Motor neuron (in vitro differentiated cells): ENCODE measurements at regions not wholly inside any gene's neighbourhood (a gene's known extent, or its start where the extent isn't known, plus 50 kb on each side); places are given as distances from the start of the nearest gene placed in this dataset.
"Not testable (repeated sequence)": the region's sequence is repeated elsewhere in the genome, so short reads cannot be mapped to it uniquely, and the experiment has no call there.

ENCODE experiments used
- ATAC-seq, 8 experiments: fragments of 200-7000 bp; cut with Tn5 transposase; replicated peaks in 6 of 8; 2 replicates each; pipeline ENCODE4 v1.8.0; 2021; ENCODE audit warnings: mild to moderate bottlenecking in 8 of 8, moderate library complexity in 8 of 8
- H3K27ac ChIP-seq, 2 donors: fragments of 250-450 bp; sonication (Bioruptor Pico); 2 replicates each; pipeline ENCODE4 v1.9.0; 2021; ENCODE audit warnings: antibody characterized with exemption in 2 of 2, mild to moderate bottlenecking in 2 of 2, moderate library complexity in 1 of 2
- H3K4me1 ChIP-seq, 2 donors: fragments of 250-450 bp; sonication (Bioruptor Pico); replicated peaks in 1 of 2; 2 replicates each; pipeline ENCODE4 v1.6.1; 2021; ENCODE audit warnings: antibody characterized with exemption in 2 of 2, mild to moderate bottlenecking in 2 of 2, moderate library complexity in 1 of 2
- H3K4me3 ChIP-seq, 5 donors: fragments of 250-450 bp; sonication (Bioruptor Pico); 2 replicates each; pipeline ENCODE4 v1.9.0; 2021; ENCODE audit warnings: antibody characterized with exemption in 5 of 5, mild to moderate bottlenecking in 5 of 5, moderate library complexity in 4 of 5
- WGBS, 10 experiments: fragments of 450-650 bp; shearing (Covaris generic); methylation state at CpG; one replicate each; pipeline ENCODE4 v1.0.0; 2022; 5-methylcytosine and 5-hydroxymethylcytosine counted together
- in situ Hi-C, 9 experiments: fragments of 400-800 bp; cut with MboI; loops; one replicate each; pipeline ENCODE4 v1.15.0; 2021; ENCODE audit warnings: low sequenced_read_pairs in 9 of 9, low pct_unique_long_range_greater_than_20kb in 2 of 9; ENCODE audit not compliant: unreplicated experiment in 9 of 9

DNA sequence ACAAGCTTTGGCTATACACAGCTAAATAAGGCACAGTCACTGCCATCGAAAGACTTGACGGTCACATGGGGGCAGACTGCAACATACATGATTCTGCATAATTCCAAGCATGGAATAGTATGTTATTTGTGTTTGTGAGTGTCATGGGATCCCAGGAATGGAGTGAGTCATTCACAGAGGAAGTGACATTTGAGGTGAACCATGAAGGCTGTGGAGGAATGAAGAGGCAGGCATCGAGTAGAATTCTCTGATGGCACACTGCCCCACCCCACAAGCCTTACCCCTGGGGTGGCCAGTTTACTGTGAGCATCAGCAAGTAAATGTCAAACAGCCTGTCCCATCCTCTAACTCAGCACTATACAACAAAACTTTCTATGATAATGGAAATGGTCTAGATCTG lies 619.7 kb downstream of the MID1IP1 start:
- in situ Hi-C loops: no loop called here
- peak in 5 of 8 experiments; percentile 27 to 56 (median 32) for ATAC-seq
- peaks cover 17 to 36% of the 10 kb centered on the region in 2 donors for H3K4me1 ChIP-seq
- WGBS, 10 experiments: 13 to 100% (median 89%) methylated on average over 1 to 3 of the region's 3 CpGs; no CpG with 5 or more reads in 7 of the 10 experiments
- no peak overlapping the region for H3K4me3 ChIP-seq
- no peak overlapping the region for H3K27ac ChIP-seq

DNA sequence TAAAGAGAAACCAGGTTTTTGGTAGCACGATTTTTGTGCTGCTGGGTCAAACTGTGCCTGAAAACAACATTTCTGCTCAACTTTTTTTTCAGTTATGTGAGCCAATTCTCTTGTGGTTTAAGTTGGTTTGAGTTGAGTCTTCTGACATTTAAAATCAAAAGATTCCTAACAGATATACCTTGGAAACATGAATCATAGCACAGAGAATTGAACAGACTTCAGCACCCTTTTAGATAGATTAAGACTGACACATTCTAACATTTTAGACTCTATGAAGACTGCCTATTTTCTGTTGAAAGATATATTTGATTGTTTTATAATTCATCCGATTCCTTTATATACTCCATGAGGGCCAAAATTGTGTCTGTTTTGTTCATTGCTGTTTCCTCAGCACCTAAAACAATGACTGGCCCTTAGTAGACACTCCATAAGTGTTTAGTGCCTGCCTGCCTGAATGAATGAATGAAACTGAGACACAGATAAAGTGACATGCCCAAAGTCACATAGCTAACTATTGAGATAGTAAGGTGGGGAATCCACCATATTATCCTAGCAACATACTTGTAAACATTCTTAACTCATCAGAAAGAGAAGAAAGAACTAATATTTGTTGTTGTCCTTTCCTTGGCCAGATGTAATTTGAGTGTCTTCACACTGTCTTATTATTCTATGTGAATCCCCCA lies 624.0 kb downstream of the MID1IP1 start:
- no peak overlapping the region for H3K27ac ChIP-seq
- no peak for ATAC-seq
- 0 to 80% (median 53%) methylated on average over 1 to 2 of the region's 2 CpGs; no CpG with 5 or more reads in 6 of the 10 experiments for WGBS, 10 experiments
- peaks cover 4 to 13% of the 10 kb centered on the region in 2 donors for H3K4me1 ChIP-seq
- no peak overlapping the region for H3K4me3 ChIP-seq
- in situ Hi-C loops: no loop called here

DNA sequence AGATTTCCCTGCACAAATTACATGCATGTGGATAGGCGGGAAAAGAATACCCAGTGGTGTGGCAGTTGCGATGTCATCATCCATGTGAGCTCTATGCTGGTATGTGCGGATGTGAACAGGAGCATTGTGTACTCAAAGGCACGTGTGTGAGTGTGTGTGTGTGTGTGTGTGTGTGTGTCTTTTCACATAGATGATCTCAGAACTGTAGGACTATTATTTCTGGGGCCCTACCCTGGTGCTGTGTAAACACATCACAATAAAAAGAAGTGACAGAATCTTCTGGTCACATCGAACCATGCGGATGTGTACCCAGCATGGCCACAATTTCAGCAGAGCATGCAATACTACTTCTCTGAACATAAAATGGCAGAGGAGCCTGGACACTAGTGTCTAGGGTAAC lies 624.8 kb downstream of the MID1IP1 start:
- H3K27ac ChIP-seq: no peak overlapping the region
- H3K4me1 ChIP-seq: peaks cover 4 to 6% of the 10 kb centered on the region in 2 donors
- in situ Hi-C loops: no loop called here
- no peak overlapping the region for H3K4me3 ChIP-seq
- peak in 5 of 8 experiments; percentile 27 to 71 (median 32) for ATAC-seq
- 63 to 100% (median 100%) methylated on average over 1 to 4 of the region's 6 CpGs; no CpG with 5 or more reads in 6 of the 10 experiments for WGBS, 10 experiments

DNA sequence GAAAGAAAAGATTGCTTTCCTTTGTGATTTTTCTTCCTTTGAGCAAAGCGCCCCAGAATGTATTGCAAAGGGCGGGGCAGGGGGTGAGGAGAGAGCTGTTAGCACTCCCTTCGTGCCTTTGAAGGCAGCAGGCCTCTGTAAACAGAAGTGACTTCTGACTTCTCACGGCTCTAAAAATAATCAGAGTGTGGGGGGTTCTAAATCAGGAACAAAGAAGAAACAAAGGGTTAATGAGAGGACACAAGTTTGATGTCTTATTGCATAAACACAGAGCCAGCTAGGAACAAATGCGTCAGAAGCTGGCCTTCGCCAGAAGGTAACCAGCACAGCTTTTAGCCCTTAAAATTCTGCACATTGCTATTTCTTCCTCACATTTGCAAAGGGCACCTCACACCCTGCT lies 626.2 kb downstream of the MID1IP1 start:
- H3K4me3 ChIP-seq: no peak overlapping the region
- peaks cover 4 to 6% of the 10 kb centered on the region in 2 donors for H3K4me1 ChIP-seq
- peak in 5 of 8 experiments; percentile 42 to 62 (median 51) for ATAC-seq
- no peak overlapping the region for H3K27ac ChIP-seq
- 8 to 20% (median 18%) methylated on average over 1 to 5 of the region's 6 CpGs; no CpG with 5 or more reads in 6 of the 10 experiments for WGBS, 10 experiments
- in situ Hi-C loops: no loop called here

DNA sequence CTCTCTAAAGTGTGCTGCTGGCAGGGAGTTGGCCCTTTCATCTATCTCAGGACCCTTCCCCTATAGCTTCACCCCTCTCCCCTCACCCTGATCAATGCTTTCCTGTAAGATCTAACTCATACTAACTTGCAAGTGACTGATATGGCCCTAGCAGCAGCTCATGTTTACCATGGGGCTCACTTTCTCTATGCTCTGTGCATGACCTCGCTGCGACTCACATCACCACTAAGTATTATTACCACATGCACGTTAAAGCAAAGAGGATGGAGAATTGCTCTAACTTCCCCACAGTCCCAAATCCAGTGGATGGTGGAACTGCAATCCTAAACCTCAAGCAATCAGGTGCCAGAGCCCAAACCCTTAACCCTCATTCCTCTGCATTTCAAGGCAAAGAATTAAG lies 626.6 kb downstream of the MID1IP1 start:
- no CpG with 5 or more reads among the region's 3 CpGs for WGBS, 10 experiments
- Histone ChIP-seq H3K4me1 (peaks cover 4 to 6% of the 10 kb centered on the region in 2 donors), H3K27ac (no peak overlapping the region), H3K4me3 (no peak overlapping the region)
- peak in 5 of 8 experiments; percentile 54 to 75 (median 72) for ATAC-seq
- in situ Hi-C loops: no loop called here

DNA sequence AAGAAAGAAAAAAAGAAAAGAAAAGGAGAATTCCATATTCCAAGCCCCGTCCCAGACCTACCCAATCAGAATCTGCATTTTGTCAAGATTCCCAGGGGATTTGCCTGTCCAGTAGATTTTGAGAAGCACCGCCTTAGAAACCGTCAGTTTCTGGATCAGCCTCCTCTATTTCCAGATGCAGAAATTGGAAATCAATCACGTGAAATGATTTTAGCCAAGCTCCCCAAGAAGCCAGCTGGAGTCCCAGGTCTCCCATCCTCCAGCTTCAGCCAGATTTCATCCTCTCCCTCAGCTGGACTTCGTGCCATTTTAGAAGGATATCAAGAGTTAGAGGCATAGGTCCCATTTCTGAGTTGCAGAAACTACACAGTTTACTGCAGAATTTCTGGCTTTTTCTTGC lies 629.3 kb downstream of the MID1IP1 start:
- no peak for ATAC-seq
- Histone ChIP-seq H3K4me3 (no peak overlapping the region), H3K27ac (no peak overlapping the region), H3K4me1 (peaks cover 4 to 6% of the 10 kb centered on the region in 2 donors)
- in situ Hi-C loops: no loop called here
- 65 to 94% (median 76%) methylated on average over 1 to 5 of the region's 5 CpGs; no CpG with 5 or more reads in 6 of the 10 experiments for WGBS, 10 experiments

DNA sequence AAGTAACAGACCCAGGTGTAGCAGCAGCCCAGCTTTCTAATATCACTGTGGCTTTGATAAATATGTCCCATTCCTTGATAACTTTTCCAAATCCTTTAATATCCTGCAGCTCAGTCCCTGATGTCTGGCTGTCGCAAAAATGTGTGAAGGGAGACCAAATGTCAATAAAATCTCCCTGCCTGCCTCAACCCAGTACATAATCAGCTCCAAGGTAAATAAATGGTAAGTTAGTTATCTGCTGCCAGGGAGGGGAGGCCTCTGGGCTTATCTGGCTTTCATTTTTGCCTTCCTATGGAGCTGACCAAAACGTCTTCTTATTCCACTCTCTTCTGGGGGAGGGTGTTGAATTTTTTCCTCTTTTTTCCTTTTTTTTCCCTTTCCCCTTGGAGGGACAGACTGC lies 630.6 kb downstream of the MID1IP1 start:
- in situ Hi-C loops: no loop called here
- H3K27ac ChIP-seq: no peak overlapping the region
- ATAC-seq: peak in 1 of 8 experiments; percentile 14
- H3K4me3 ChIP-seq: no peak overlapping the region
- peaks cover 4 to 6% of the 10 kb centered on the region in 2 donors for H3K4me1 ChIP-seq
- WGBS, 10 experiments: 15 to 80% (median 19%) methylated on average over 1 to 2 of the region's 2 CpGs; no CpG with 5 or more reads in 7 of the 10 experiments

DNA sequence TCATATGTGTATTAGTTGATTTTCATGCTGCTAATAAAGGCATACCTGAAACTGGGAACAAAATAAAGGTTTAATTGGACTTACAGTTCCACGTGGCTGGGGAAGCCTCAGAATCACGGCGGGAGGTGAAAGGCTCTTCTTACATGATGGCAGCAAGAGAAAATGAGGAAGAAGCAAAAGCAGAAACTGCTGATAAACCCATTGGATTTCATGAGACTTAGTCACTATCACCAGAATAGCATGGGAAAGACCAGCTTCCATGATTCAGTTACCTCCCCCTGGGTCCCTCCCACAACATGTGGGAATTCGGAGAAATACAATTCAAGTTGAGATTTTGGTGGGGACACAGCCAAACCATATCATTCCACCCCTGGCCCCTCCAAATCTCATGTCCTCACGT lies 633.4 kb downstream of the MID1IP1 start:
- 0 to 60% (median 50%) methylated on average over 1 of the region's 5 CpGs; no CpG with 5 or more reads in 7 of the 10 experiments for WGBS, 10 experiments
- H3K4me3 ChIP-seq, in situ Hi-C loops, H3K27ac ChIP-seq, ATAC-seq: not testable (repeated sequence)
- peaks cover 13% of the 10 kb centered on the region in 2 donors for H3K4me1 ChIP-seq

DNA sequence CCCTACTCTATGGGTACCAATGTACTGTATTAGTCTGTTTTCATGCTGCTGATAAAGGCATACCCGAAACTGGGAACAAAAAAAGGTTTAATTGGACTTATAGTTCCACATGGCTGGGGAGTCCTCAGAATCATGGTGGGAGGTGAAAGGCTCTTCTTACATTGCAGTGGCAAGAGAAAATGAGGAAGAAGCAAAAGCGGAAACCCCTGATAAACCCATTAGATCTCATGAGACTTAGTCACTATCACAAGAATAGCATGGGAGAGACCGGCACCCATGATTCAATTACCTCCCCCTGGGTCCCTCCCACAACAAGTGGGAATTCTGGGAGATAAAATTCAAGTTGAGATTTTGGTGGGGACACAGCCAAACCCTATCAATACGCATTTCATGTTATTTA lies 635.3 kb downstream of the MID1IP1 start:
- H3K27ac ChIP-seq, ATAC-seq, in situ Hi-C loops, H3K4me3 ChIP-seq: not testable (repeated sequence)
- H3K4me1 ChIP-seq: peaks cover 13% of the 10 kb centered on the region in 2 donors
- WGBS, 10 experiments: 83 to 100% (median 85%) methylated on average over 1 to 4 of the region's 4 CpGs; no CpG with 5 or more reads in 7 of the 10 experiments

DNA sequence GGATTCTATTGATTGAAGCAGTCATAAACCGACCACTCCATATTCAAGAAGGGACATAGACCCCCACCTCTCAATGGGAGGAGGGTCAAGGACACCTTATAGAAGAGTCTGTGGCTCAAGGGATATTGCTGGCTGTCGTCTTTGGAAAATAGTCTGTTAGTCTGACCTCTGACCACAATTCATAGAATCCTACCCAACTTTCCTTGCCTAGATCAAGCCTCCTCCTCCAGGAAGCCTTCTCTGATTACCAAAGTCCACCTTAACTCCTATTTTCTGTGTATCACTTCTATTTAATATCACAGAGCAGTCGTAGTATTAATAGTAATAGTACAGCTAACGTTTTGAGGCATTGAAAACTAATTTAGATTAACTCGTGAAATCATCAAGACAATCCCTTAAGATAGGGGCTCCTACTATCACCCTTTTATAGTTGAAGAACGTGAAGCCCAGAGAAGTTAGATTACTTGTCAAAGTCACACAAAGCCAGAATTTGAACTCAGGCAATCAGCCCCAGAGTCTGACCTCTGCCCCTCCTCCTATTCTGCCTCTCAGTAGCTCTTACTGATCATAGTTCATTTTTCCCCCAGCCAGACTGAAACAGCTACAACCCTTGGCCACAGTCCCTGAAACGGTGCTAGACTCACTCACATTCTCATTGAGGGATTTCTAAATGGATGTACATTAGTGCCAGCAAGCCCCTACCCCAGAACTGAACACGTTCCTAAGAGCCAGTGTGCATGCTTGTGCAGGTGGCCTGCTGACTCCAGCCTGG lies 636.6 kb downstream of the MID1IP1 start:
- Histone ChIP-seq H3K4me1 (peaks cover 13% of the 10 kb centered on the region in 2 donors), H3K4me3 (no peak overlapping the region), H3K27ac (no peak overlapping the region)
- in situ Hi-C loops: no loop called here
- 0 to 100% (median 70%) methylated on average over 1 to 6 of the region's 8 CpGs; no CpG with 5 or more reads in 1 of the 10 experiments for WGBS, 10 experiments
- no peak for ATAC-seq

DNA sequence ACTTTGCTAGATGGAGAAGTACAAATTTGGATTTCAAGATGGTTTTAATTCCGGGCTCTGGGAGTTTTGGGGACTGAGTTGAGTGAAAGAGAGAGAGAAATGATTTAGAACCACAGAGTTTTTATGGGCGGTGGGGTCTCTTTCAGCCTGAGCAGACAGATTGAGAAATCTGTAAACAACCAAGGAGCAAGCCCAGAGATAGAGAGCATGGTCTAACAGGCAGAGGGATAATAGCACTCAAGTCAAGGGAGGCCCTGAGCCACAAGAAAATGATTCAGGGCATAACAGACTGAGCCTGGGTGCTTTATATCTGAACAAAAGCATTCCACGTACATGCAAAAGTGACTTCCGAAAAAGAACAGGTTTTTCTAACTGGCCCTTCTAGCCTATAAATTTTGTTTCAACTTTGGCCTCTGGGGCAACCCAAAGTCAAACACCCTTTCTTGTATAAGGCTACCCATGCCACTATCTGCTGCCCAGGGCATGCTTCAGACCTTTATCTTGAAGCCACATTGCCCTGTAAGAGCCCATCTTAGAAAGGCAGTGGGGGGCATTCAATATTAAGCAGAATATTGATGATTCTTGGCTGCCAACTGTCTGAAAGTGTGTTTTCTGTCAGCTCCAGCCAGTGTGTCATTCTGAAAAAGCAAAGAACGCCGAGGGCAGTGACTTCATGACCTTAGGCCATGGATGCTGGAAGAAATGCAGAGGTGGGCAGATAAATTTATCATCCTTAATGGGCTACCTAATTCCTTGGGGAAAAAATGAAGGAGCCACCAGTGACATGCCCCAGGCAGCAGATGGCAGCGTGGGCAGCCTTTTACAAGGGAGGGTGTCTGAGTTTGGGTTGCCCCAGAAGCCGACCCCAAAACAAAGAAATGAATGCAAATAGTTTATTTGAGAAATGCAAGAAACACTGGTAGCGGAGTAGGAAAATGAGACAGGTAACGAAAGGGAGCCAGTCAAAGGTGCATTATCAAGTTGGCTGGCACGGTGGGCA lies 637.6 kb downstream of the MID1IP1 start:
- Histone ChIP-seq H3K4me1 (peaks cover 13% of the 10 kb centered on the region in 2 donors), H3K27ac (no peak overlapping the region), H3K4me3 (no peak overlapping the region)
- 28 to 89% (median 61%) methylated on average over 1 to 10 of the region's 11 CpGs; no CpG with 5 or more reads in 4 of the 10 experiments for WGBS, 10 experiments
- peak in 2 of 8 experiments; percentile 29 to 43 for ATAC-seq
- in situ Hi-C loops: no loop called here
